Ectodermal cell (in vitro differentiated cells): ENCODE measurements at regions not wholly inside any gene's neighbourhood (a gene's known extent, or its start where the extent isn't known, plus 50 kb on each side); places are given as distances from the start of the nearest gene placed in this dataset.

Experiments used
- H3K27ac ChIP-seq: 2 replicates; pipeline ENCODE4 v1.7.0; 2013; ENCODE audit warnings: mild to moderate bottlenecking, low read depth, low read length; ENCODE audit not compliant: insufficient read depth, poor library complexity, severe bottlenecking
- H3K27me3 ChIP-seq: 2 replicates; pipeline ENCODE4 v1.7.0; 2013; ENCODE audit warnings: mild to moderate bottlenecking, low read length; ENCODE audit not compliant: insufficient read depth, control insufficient read depth, poor library complexity, severe bottlenecking
- H3K36me3 ChIP-seq: one replicate; pipeline ENCODE4 v1.7.0; 2013; ENCODE audit warnings: low read length; ENCODE audit not compliant: control insufficient read depth, insufficient read depth
- H3K4me1 ChIP-seq: one replicate; pipeline ENCODE4 v1.7.0; 2013; ENCODE audit warnings: low read length; ENCODE audit not compliant: control insufficient read depth, insufficient read depth
- H3K4me3 ChIP-seq: 2 replicates; pipeline ENCODE4 v1.7.0; 2013; ENCODE audit warnings: low read depth, low read length, control low read depth; ENCODE audit not compliant: insufficient read depth
- H3K9me3 ChIP-seq: 2 replicates; pipeline ENCODE4 v1.7.0; 2013; ENCODE audit warnings: mild to moderate bottlenecking, low read length, moderate library complexity; ENCODE audit not compliant: control insufficient read depth
- WGBS, 2 experiments: methylation state at CpG; one replicate each; pipeline ENCODE4 v1.1.7; 2013; ENCODE audit warnings: missing lambda C conversion rate in 2 of 2; 5-methylcytosine and 5-hydroxymethylcytosine counted together

- Histone ChIP-seq H3K36me3 (no peaks in the 10 kb centered on the region), H3K4me1 (peaks cover 6% of the 10 kb centered on the region), H3K9me3 (no peaks in the 10 kb centered on the region), H3K27ac (no peak overlapping the region), H3K27me3 (no peaks in the 10 kb centered on the region), H3K4me3 (no peak overlapping the region)
- WGBS, 2 experiments: 90% methylated on average over 9 of the region's 9 CpGs
These were observed 156.1 kb downstream of the ERMARD start for GRCh38 chr6:169907419-169908115.

GRCh38 chr6:169906688-169907418, 155.4 kb downstream of the ERMARD start:
- H3K9me3 ChIP-seq: no peaks in the 10 kb centered on the region
- 93 to 96% methylated on average over 13 of the region's 13 CpGs for WGBS, 2 experiments
- no peak overlapping the region for H3K4me3 ChIP-seq
- H3K27me3 ChIP-seq: no peaks in the 10 kb centered on the region
- H3K36me3 ChIP-seq: no peaks in the 10 kb centered on the region
- peaks cover 6% of the 10 kb centered on the region for H3K4me1 ChIP-seq
- no peak overlapping the region for H3K27ac ChIP-seq

- Histone ChIP-seq H3K27me3 (no peaks in the 10 kb centered on the region), H3K4me1 (peaks cover 6% of the 10 kb centered on the region), H3K9me3 (no peaks in the 10 kb centered on the region), H3K36me3 (no peaks in the 10 kb centered on the region), H3K27ac (no peak overlapping the region), H3K4me3 (no peak overlapping the region)
- WGBS, 2 experiments: 90 to 91% methylated on average over 24 of the region's 24 CpGs
These were observed 154.7 kb downstream of the ERMARD start for GRCh38 chr6:169906004-169906687.

- 91 to 92% methylated on average over 20 of the region's 20 CpGs for WGBS, 2 experiments
- Histone ChIP-seq H3K4me3 (no peak overlapping the region), H3K4me1 (peaks cover 6% of the 10 kb centered on the region), H3K36me3 (no peaks in the 10 kb centered on the region), H3K27me3 (no peaks in the 10 kb centered on the region), H3K9me3 (no peaks in the 10 kb centered on the region), H3K27ac (no peak overlapping the region)
These were observed 153.8 kb downstream of the ERMARD start for GRCh38 chr6:169905041-169905807.

GRCh38 chr6:169904051-169904922, 152.9 kb downstream of the ERMARD start:
- 96% methylated on average over 18 of the region's 18 CpGs for WGBS, 2 experiments
- no peaks in the 10 kb centered on the region for H3K9me3 ChIP-seq
- H3K4me1 ChIP-seq: peaks cover 6% of the 10 kb centered on the region
- H3K4me3 ChIP-seq: no peak overlapping the region
- H3K27ac ChIP-seq: no peak overlapping the region
- no peaks in the 10 kb centered on the region for H3K36me3 ChIP-seq
- no peaks in the 10 kb centered on the region for H3K27me3 ChIP-seq

GRCh38 chr6:169903122-169903521, 151.7 kb downstream of the ERMARD start:
- Histone ChIP-seq H3K27me3 (no peaks in the 10 kb centered on the region), H3K27ac (no peak overlapping the region)
- 94 to 95% methylated on average over 18 of the region's 18 CpGs for WGBS, 2 experiments

GRCh38 chr6:169902604-169903003, 151.2 kb downstream of the ERMARD start:
- Histone ChIP-seq H3K36me3 (no peaks in the 10 kb centered on the region), H3K27me3 (no peaks in the 10 kb centered on the region), H3K27ac (no peak overlapping the region), H3K4me3 (no peak overlapping the region), H3K4me1 (peaks cover 6% of the 10 kb centered on the region), H3K9me3 (no peaks in the 10 kb centered on the region)
- 95 to 96% methylated on average over 10 of the region's 10 CpGs for WGBS, 2 experiments

More at GRCh38 chr6:169903122-169903521, 151.7 kb downstream of the ERMARD start:
- Histone ChIP-seq H3K36me3 (no peaks in the 10 kb centered on the region), H3K9me3 (no peaks in the 10 kb centered on the region), H3K4me1 (peaks cover 6% of the 10 kb centered on the region), H3K4me3 (no peak overlapping the region)

GRCh38 chr6:169902070-169902469, 150.6 kb downstream of the ERMARD start:
- Histone ChIP-seq H3K9me3 (no peaks in the 10 kb centered on the region), H3K27me3 (no peaks in the 10 kb centered on the region), H3K4me1 (peaks cover 6% of the 10 kb centered on the region), H3K36me3 (no peaks in the 10 kb centered on the region), H3K27ac (no peak overlapping the region), H3K4me3 (no peak overlapping the region)
- WGBS, 2 experiments: 92 to 96% methylated on average over 2 of the region's 2 CpGs

GRCh38 chr6:169899481-169900145, 148.2 kb downstream of the ERMARD start:
- Histone ChIP-seq H3K9me3 (no peaks in the 10 kb centered on the region), H3K27me3 (no peaks in the 10 kb centered on the region), H3K4me3 (no peak overlapping the region), H3K4me1 (no peaks in the 10 kb centered on the region), H3K27ac (no peak overlapping the region), H3K36me3 (no peaks in the 10 kb centered on the region)
- WGBS, 2 experiments: 93 to 94% methylated on average over 24 of the region's 24 CpGs
